ENCODE measurements at regions not wholly inside any gene's neighbourhood (a gene's known extent, or its start where the extent isn't known, plus 50 kb on each side); places are given as distances from the start of the nearest gene placed in this dataset.

- Mint-ChIP-seq H3K27ac (no peak overlapping the region), H3K9me3 (peaks cover 30% of the 10 kb centered on the region), H3K36me3 (ENCODE audit: low read depth) (peaks cover 6% of the 10 kb centered on the region), H3K4me3 (ENCODE audit: low read depth) (no peak overlapping the region), H3K4me1 (ENCODE audit: low read depth) (peaks cover 19% of the 10 kb centered on the region), H3K27me3 (ENCODE audit: low read depth) (peaks cover 1% of the 10 kb centered on the region)
- intact Hi-C loops (cut with micrococcal nuclease): no loop called here
- no peak for DNase-seq (ENCODE audit: low spot score)
Measured at GRCh38 chr7:17396692-17397091, 98.2 kb downstream of the AHR start.

- Mint-ChIP-seq H3K4me3 (ENCODE audit: low read depth) (peak overlapping the region; percentile 34), H3K27ac (peak overlapping the region; percentile 81), H3K4me1 (ENCODE audit: low read depth) (peaks cover 35% of the 10 kb centered on the region), H3K9me3 (peaks cover 6% of the 10 kb centered on the region), H3K27me3 (ENCODE audit: low read depth) (peaks cover 1% of the 10 kb centered on the region), H3K36me3 (ENCODE audit: low read depth) (peaks cover 2% of the 10 kb centered on the region)
- intact Hi-C loops (cut with micrococcal nuclease): loop anchor here (1.0 to 5.0 kb wide), 7 partner anchors 14 to 419 kb away; no protein-coding TSS in a partner anchor
- no peak for DNase-seq (ENCODE audit: low spot score)
Measured at GRCh38 chr7:17401791-17402627, 103.6 kb downstream of the AHR start.

GRCh38 chr7:17402628-17403278 lies 104.3 kb downstream of the AHR start:
- Mint-ChIP-seq H3K27ac (peak overlapping the region; percentile 81), H3K36me3 (ENCODE audit: low read depth) (peaks cover 2% of the 10 kb centered on the region), H3K4me3 (ENCODE audit: low read depth) (peak overlapping the region; percentile 22), H3K4me1 (ENCODE audit: low read depth) (peaks cover 35% of the 10 kb centered on the region), H3K9me3 (peaks cover under 1% of the 10 kb centered on the region), H3K27me3 (ENCODE audit: low read depth) (peaks cover 2% of the 10 kb centered on the region)
- intact Hi-C loops (cut with micrococcal nuclease): loop anchor here (1.0 to 5.0 kb wide), 5 partner anchors 35 to 244 kb away; no protein-coding TSS in a partner anchor
- no peak for DNase-seq (ENCODE audit: low spot score)

- H3K4me1 Mint-ChIP-seq (ENCODE audit: low read depth): peaks cover 40% of the 10 kb centered on the region
- intact Hi-C loops (cut with micrococcal nuclease): loop anchor here (5.0 kb wide), 1 partner anchor 37 kb away; no protein-coding TSS in a partner anchor
- H3K27me3 Mint-ChIP-seq (ENCODE audit: low read depth): peaks cover 7% of the 10 kb centered on the region
- no peaks in the 10 kb centered on the region for H3K9me3 Mint-ChIP-seq
- DNase-seq (ENCODE audit: low spot score): no peak
- peaks cover 2% of the 10 kb centered on the region for H3K36me3 Mint-ChIP-seq (ENCODE audit: low read depth)
- H3K4me3 Mint-ChIP-seq (ENCODE audit: low read depth): no peak overlapping the region
- H3K27ac Mint-ChIP-seq: no peak overlapping the region
Measured at GRCh38 chr7:17404006-17404405, 105.6 kb downstream of the AHR start.

GRCh38 chr7:17405786-17406185 lies 107.3 kb downstream of the AHR start:
- DNase-seq (ENCODE audit: low spot score): no peak
- Mint-ChIP-seq H3K4me3 (ENCODE audit: low read depth) (no peak overlapping the region), H3K36me3 (ENCODE audit: low read depth) (no peaks in the 10 kb centered on the region), H3K27me3 (ENCODE audit: low read depth) (peaks cover 9% of the 10 kb centered on the region), H3K27ac (no peak overlapping the region), H3K9me3 (no peaks in the 10 kb centered on the region), H3K4me1 (ENCODE audit: low read depth) (peaks cover 29% of the 10 kb centered on the region)
- intact Hi-C loops (cut with micrococcal nuclease): no loop called here

- Mint-ChIP-seq H3K4me3 (ENCODE audit: low read depth) (no peak overlapping the region), H3K27ac (no peak overlapping the region), H3K9me3 (no peaks in the 10 kb centered on the region), H3K36me3 (ENCODE audit: low read depth) (no peaks in the 10 kb centered on the region), H3K27me3 (ENCODE audit: low read depth) (peaks cover 12% of the 10 kb centered on the region), H3K4me1 (ENCODE audit: low read depth) (peaks cover 21% of the 10 kb centered on the region)
- DNase-seq (ENCODE audit: low spot score): no peak
- intact Hi-C loops (cut with micrococcal nuclease): no loop called here
Measured at GRCh38 chr7:17406738-17407137, 108.3 kb downstream of the AHR start.

- intact Hi-C loops (cut with micrococcal nuclease): no loop called here
Measured at GRCh38 chr7:17407229-17407628, 108.8 kb downstream of the AHR start.

GRCh38 chr7:17408245-17408903 lies 109.9 kb downstream of the AHR start:
- no peak for DNase-seq (ENCODE audit: low spot score)
- intact Hi-C loops (cut with micrococcal nuclease): no loop called here
- Mint-ChIP-seq H3K27ac (no peak overlapping the region), H3K4me3 (ENCODE audit: low read depth) (no peak overlapping the region), H3K27me3 (ENCODE audit: low read depth) (peaks cover 12% of the 10 kb centered on the region), H3K4me1 (ENCODE audit: low read depth) (peaks cover 10% of the 10 kb centered on the region), H3K9me3 (no peaks in the 10 kb centered on the region), H3K36me3 (ENCODE audit: low read depth) (no peaks in the 10 kb centered on the region)

More at GRCh38 chr7:17407229-17407628, 108.8 kb downstream of the AHR start:
- H3K27me3 Mint-ChIP-seq (ENCODE audit: low read depth): peaks cover 12% of the 10 kb centered on the region
- peaks cover 17% of the 10 kb centered on the region for H3K4me1 Mint-ChIP-seq (ENCODE audit: low read depth)
- H3K36me3 Mint-ChIP-seq (ENCODE audit: low read depth): no peaks in the 10 kb centered on the region
- H3K4me3 Mint-ChIP-seq (ENCODE audit: low read depth): no peak overlapping the region
- H3K9me3 Mint-ChIP-seq: no peaks in the 10 kb centered on the region
- H3K27ac Mint-ChIP-seq: no peak overlapping the region
- DNase-seq (ENCODE audit: low spot score): no peak

- peaks cover 12% of the 10 kb centered on the region for H3K27me3 Mint-ChIP-seq (ENCODE audit: low read depth)
- no peak for DNase-seq (ENCODE audit: low spot score)
- H3K4me1 Mint-ChIP-seq (ENCODE audit: low read depth): peaks cover 10% of the 10 kb centered on the region
- no peak overlapping the region for H3K27ac Mint-ChIP-seq
- no peaks in the 10 kb centered on the region for H3K9me3 Mint-ChIP-seq
- H3K4me3 Mint-ChIP-seq (ENCODE audit: low read depth): no peak overlapping the region
- H3K36me3 Mint-ChIP-seq (ENCODE audit: low read depth): no peaks in the 10 kb centered on the region
- intact Hi-C loops (cut with micrococcal nuclease): no loop called here
Measured at GRCh38 chr7:17408904-17409290, 110.4 kb downstream of the AHR start.

GRCh38 chr7:17411922-17412321 lies 113.5 kb downstream of the AHR start:
- Mint-ChIP-seq H3K27me3 (ENCODE audit: low read depth) (peaks cover 12% of the 10 kb centered on the region), H3K4me1 (ENCODE audit: low read depth) (peaks cover 6% of the 10 kb centered on the region)
- DNase-seq (ENCODE audit: low spot score): no peak

GRCh38 chr7:17412883-17413282 lies 114.4 kb downstream of the AHR start:
- H3K27ac Mint-ChIP-seq: no peak overlapping the region
- no peak for DNase-seq (ENCODE audit: low spot score)
- H3K9me3 Mint-ChIP-seq: no peaks in the 10 kb centered on the region
- no peak overlapping the region for H3K4me3 Mint-ChIP-seq (ENCODE audit: low read depth)
- intact Hi-C loops (cut with micrococcal nuclease): no loop called here
- no peaks in the 10 kb centered on the region for H3K36me3 Mint-ChIP-seq (ENCODE audit: low read depth)
- H3K4me1 Mint-ChIP-seq (ENCODE audit: low read depth): peaks cover 6% of the 10 kb centered on the region
- H3K27me3 Mint-ChIP-seq (ENCODE audit: low read depth): peaks cover 11% of the 10 kb centered on the region

More at GRCh38 chr7:17411922-17412321, 113.5 kb downstream of the AHR start:
- no peaks in the 10 kb centered on the region for H3K36me3 Mint-ChIP-seq (ENCODE audit: low read depth)
- intact Hi-C loops (cut with micrococcal nuclease): no loop called here
- no peak overlapping the region for H3K4me3 Mint-ChIP-seq (ENCODE audit: low read depth)
- no peak overlapping the region for H3K27ac Mint-ChIP-seq
- H3K9me3 Mint-ChIP-seq: no peaks in the 10 kb centered on the region

GRCh38 chr7:17415955-17416354 lies 117.5 kb downstream of the AHR start:
- intact Hi-C loops (cut with micrococcal nuclease): no loop called here
- DNase-seq (ENCODE audit: low spot score): no peak
- no peaks in the 10 kb centered on the region for H3K9me3 Mint-ChIP-seq
- H3K36me3 Mint-ChIP-seq (ENCODE audit: low read depth): no peaks in the 10 kb centered on the region
- H3K27me3 Mint-ChIP-seq (ENCODE audit: low read depth): peaks cover 2% of the 10 kb centered on the region
- H3K27ac Mint-ChIP-seq: no peak overlapping the region
- no peak overlapping the region for H3K4me3 Mint-ChIP-seq (ENCODE audit: low read depth)
- H3K4me1 Mint-ChIP-seq (ENCODE audit: low read depth): no peaks in the 10 kb centered on the region
